ENCODE measurements at regions not wholly inside any gene's neighbourhood (a gene's known extent, or its start where the extent isn't known, plus 50 kb on each side); places are given as distances from the start of the nearest gene placed in this dataset.

- no peaks in the 10 kb centered on the region for H3K36me3 ChIP-seq (ENCODE audit: insufficient read depth, low read length)
- no peaks in the 10 kb centered on the region for H4K20me1 ChIP-seq (ENCODE audit: insufficient read depth, low read length)
- no peaks in the 10 kb centered on the region for H3K27me3 ChIP-seq (ENCODE audit: insufficient read depth, low read length, poor library complexity)
- H3K4me1 ChIP-seq (ENCODE audit: insufficient read depth, low read length): no peaks in the 10 kb centered on the region
- no peak overlapping the region for H3K4me2 ChIP-seq (ENCODE audit: insufficient read depth, low read length)
- ATAC-seq (ENCODE audit: insufficient read depth, low read depth): no peak
- DNase-seq: no peak
- H2AFZ ChIP-seq (ENCODE audit: low read depth, low read length): no peak overlapping the region
- no peak overlapping the region for H3K27ac ChIP-seq (ENCODE audit: low read length)
- TF ChIP-seq EZH2 (IDR thresholded peaks at IDR 0.05; ENCODE audit: borderline replicate concordance, low read depth, low read length, severe bottlenecking): no peak
- TF ChIP-seq CTCF (IDR thresholded peaks at IDR 0.05; ENCODE audit: borderline replicate concordance, extremely low read depth, low read length, poor library complexity, severe bottlenecking): no peak
- H3K9me3 ChIP-seq (ENCODE audit: insufficient read depth, low read length, severe bottlenecking): no peaks in the 10 kb centered on the region
- no peak overlapping the region for H3K4me3 ChIP-seq (ENCODE audit: low read depth in 1 of 2, low read length in 2 of 2)
- no peaks in the 10 kb centered on the region for H3K79me2 ChIP-seq (ENCODE audit: insufficient read depth, low read length)
- no peak overlapping the region for H3K9ac ChIP-seq (ENCODE audit: low read depth, low read length)
Measured at GRCh38 chr3:117348884-117349283, 639.3 kb downstream of the TUSC7 start.

GRCh38 chr3:117349566-117349965 is 640.0 kb downstream of the TUSC7 start:
- no peak overlapping the region for H3K27ac ChIP-seq (ENCODE audit: low read length)
- H3K4me3 ChIP-seq (ENCODE audit: low read depth in 1 of 2, low read length in 2 of 2): no peak overlapping the region
- TF ChIP-seq EZH2 (IDR thresholded peaks at IDR 0.05; ENCODE audit: borderline replicate concordance, low read depth, low read length, severe bottlenecking): no peak
- no peak for TF ChIP-seq CTCF (IDR thresholded peaks at IDR 0.05; ENCODE audit: borderline replicate concordance, extremely low read depth, low read length, poor library complexity, severe bottlenecking)
- no peaks in the 10 kb centered on the region for H3K79me2 ChIP-seq (ENCODE audit: insufficient read depth, low read length)
- no peak overlapping the region for H2AFZ ChIP-seq (ENCODE audit: low read depth, low read length)
- H4K20me1 ChIP-seq (ENCODE audit: insufficient read depth, low read length): no peaks in the 10 kb centered on the region
- H3K36me3 ChIP-seq (ENCODE audit: insufficient read depth, low read length): no peaks in the 10 kb centered on the region
- H3K27me3 ChIP-seq (ENCODE audit: insufficient read depth, low read length, poor library complexity): no peaks in the 10 kb centered on the region
- no peaks in the 10 kb centered on the region for H3K9me3 ChIP-seq (ENCODE audit: insufficient read depth, low read length, severe bottlenecking)
- DNase-seq (no peak), ATAC-seq (ENCODE audit: insufficient read depth, low read depth) (no peak)
- no peak overlapping the region for H3K4me2 ChIP-seq (ENCODE audit: insufficient read depth, low read length)
- H3K4me1 ChIP-seq (ENCODE audit: insufficient read depth, low read length): no peaks in the 10 kb centered on the region
- no peak overlapping the region for H3K9ac ChIP-seq (ENCODE audit: low read depth, low read length)

GRCh38 chr3:117350371-117350770 is 640.8 kb downstream of the TUSC7 start:
- Histone ChIP-seq H3K27me3 (ENCODE audit: insufficient read depth, low read length, poor library complexity) (no peaks in the 10 kb centered on the region), H3K79me2 (ENCODE audit: insufficient read depth, low read length) (no peaks in the 10 kb centered on the region), H3K4me3 (ENCODE audit: low read depth in 1 of 2, low read length in 2 of 2) (no peak overlapping the region), H3K36me3 (ENCODE audit: insufficient read depth, low read length) (no peaks in the 10 kb centered on the region), H2AFZ (ENCODE audit: low read depth, low read length) (no peak overlapping the region), H3K4me2 (ENCODE audit: insufficient read depth, low read length) (no peak overlapping the region), H3K9ac (ENCODE audit: low read depth, low read length) (no peak overlapping the region), H3K4me1 (ENCODE audit: insufficient read depth, low read length) (no peaks in the 10 kb centered on the region), H4K20me1 (ENCODE audit: insufficient read depth, low read length) (no peaks in the 10 kb centered on the region), H3K9me3 (ENCODE audit: insufficient read depth, low read length, severe bottlenecking) (no peaks in the 10 kb centered on the region), H3K27ac (ENCODE audit: low read length) (no peak overlapping the region)
- TF ChIP-seq CTCF (IDR thresholded peaks at IDR 0.05; ENCODE audit: borderline replicate concordance, extremely low read depth, low read length, poor library complexity, severe bottlenecking): no peak
- DNase-seq: no peak
- ATAC-seq (ENCODE audit: insufficient read depth, low read depth): no peak

- no peaks in the 10 kb centered on the region for H3K9me3 ChIP-seq (ENCODE audit: insufficient read depth, low read length, severe bottlenecking)
- H3K4me1 ChIP-seq (ENCODE audit: insufficient read depth, low read length): no peaks in the 10 kb centered on the region
- no peaks in the 10 kb centered on the region for H3K79me2 ChIP-seq (ENCODE audit: insufficient read depth, low read length)
- H3K9ac ChIP-seq (ENCODE audit: low read depth, low read length): no peak overlapping the region
- H3K27ac ChIP-seq (ENCODE audit: low read length): no peak overlapping the region
- H4K20me1 ChIP-seq (ENCODE audit: insufficient read depth, low read length): no peaks in the 10 kb centered on the region
- no peak overlapping the region for H2AFZ ChIP-seq (ENCODE audit: low read depth, low read length)
- no peaks in the 10 kb centered on the region for H3K27me3 ChIP-seq (ENCODE audit: insufficient read depth, low read length, poor library complexity)
- TF ChIP-seq CTCF (IDR thresholded peaks at IDR 0.05; ENCODE audit: borderline replicate concordance, extremely low read depth, low read length, poor library complexity, severe bottlenecking) (peak; percentile 18), EZH2 (IDR thresholded peaks at IDR 0.05; ENCODE audit: borderline replicate concordance, low read depth, low read length, severe bottlenecking) (no peak)
- DNase-seq (no peak), ATAC-seq (ENCODE audit: insufficient read depth, low read depth) (no peak)
- H3K36me3 ChIP-seq (ENCODE audit: insufficient read depth, low read length): no peaks in the 10 kb centered on the region
- H3K4me2 ChIP-seq (ENCODE audit: insufficient read depth, low read length): no peak overlapping the region
- no peak overlapping the region for H3K4me3 ChIP-seq (ENCODE audit: low read depth in 1 of 2, low read length in 2 of 2)
Measured at GRCh38 chr3:117355566-117355965, 646.0 kb downstream of the TUSC7 start.
